ENCODE measurements at regions not wholly inside any gene's neighbourhood (a gene's known extent, or its start where the extent isn't known, plus 50 kb on each side); places are given as distances from the start of the nearest gene placed in this dataset.

DNA sequence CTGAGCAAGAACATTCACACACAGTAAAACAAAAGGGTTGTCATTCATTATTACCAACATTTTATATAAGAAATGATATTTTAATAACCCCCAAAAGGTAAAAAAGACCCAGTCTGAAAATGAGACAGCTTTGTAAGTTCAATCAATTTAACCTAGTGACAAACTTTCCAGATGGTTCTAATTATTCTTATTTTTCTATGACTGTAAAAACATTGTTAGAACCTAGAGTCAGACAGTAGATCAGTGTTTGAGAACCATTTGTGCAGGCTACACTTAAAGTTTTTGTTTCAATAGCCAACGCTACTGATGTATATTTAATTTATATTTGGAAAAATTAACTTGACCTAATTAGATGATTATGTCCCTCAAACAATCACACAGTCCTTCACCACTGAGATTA, 708.4 kb upstream of the CBLB start:
- DNase-seq (ENCODE audit: extremely low read depth, low read depth) = no peak
- H3K4me3 ChIP-seq (replicated peaks; ENCODE audit: low read depth, low read length) = no peak overlapping the region
- TF ChIP-seq, protein P1, sequence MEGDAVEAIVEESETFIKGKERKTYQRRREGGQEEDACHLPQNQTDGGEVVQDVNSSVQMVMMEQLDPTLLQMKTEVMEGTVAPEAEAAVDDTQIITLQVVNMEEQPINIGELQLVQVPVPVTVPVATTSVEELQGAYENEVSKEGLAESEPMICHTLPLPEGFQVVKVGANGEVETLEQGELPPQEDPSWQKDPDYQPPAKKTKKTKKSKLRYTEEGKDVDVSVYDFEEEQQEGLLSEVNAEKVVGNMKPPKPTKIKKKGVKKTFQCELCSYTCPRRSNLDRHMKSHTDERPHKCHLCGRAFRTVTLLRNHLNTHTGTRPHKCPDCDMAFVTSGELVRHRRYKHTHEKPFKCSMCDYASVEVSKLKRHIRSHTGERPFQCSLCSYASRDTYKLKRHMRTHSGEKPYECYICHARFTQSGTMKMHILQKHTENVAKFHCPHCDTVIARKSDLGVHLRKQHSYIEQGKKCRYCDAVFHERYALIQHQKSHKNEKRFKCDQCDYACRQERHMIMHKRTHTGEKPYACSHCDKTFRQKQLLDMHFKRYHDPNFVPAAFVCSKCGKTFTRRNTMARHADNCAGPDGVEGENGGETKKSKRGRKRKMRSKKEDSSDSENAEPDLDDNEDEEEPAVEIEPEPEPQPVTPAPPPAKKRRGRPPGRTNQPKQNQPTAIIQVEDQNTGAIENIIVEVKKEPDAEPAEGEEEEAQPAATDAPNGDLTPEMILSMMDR (IDR thresholded peaks at IDR 0.05; ENCODE audit: low read depth, low read length, missing control alignments) = no peak

DNA sequence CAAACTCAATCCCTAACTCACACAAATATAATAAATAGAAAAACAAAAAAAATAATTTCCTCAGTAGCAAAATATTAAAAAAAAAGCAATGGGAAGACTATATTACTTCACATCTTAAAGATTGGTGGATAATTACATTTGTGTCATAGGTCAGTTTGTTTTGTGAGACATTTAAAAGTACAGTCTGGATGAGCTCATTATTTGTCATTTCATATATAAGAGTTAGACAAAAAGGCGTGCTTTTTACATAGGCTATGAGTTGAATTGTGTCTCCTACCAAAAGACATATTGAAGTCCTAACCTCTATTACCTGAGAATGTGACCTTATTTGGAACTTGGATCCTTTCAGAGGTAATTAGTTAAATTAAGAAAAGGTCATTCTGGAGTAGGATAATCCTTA, 710.1 kb upstream of the CBLB start:
- no peak overlapping the region for H3K4me3 ChIP-seq (replicated peaks; ENCODE audit: low read depth, low read length)
- TF ChIP-seq, protein P1 (IDR thresholded peaks at IDR 0.05; ENCODE audit: low read depth, low read length, missing control alignments) = no peak
- no peak for DNase-seq (ENCODE audit: extremely low read depth, low read depth)

- no peak overlapping the region for H3K4me3 ChIP-seq (replicated peaks; ENCODE audit: low read depth, low read length)
- no peak for DNase-seq (ENCODE audit: extremely low read depth, low read depth)
- TF ChIP-seq, protein P1 (IDR thresholded peaks at IDR 0.05; ENCODE audit: low read depth, low read length, missing control alignments) = no peak
Observed at GRCh38 chr3:106582151-106582550, 713.3 kb upstream of the CBLB start.

GRCh38 chr3:106587551-106587950, 718.7 kb upstream of the CBLB start:
- TF ChIP-seq, protein P1 (IDR thresholded peaks at IDR 0.05; ENCODE audit: low read depth, low read length, missing control alignments) = no peak
- H3K4me3 ChIP-seq (replicated peaks; ENCODE audit: low read depth, low read length) = no peak overlapping the region
- no peak for DNase-seq (ENCODE audit: extremely low read depth, low read depth)

GRCh38 chr3:106588739-106589138, 719.9 kb upstream of the CBLB start:
- H3K4me3 ChIP-seq (replicated peaks; ENCODE audit: low read depth, low read length) = no peak overlapping the region
- TF ChIP-seq, protein P1 (IDR thresholded peaks at IDR 0.05; ENCODE audit: low read depth, low read length, missing control alignments) = no peak
- DNase-seq (ENCODE audit: extremely low read depth, low read depth) = no peak

GRCh38 chr3:106589311-106589942, 720.6 kb upstream of the CBLB start:
- no peak overlapping the region for H3K4me3 ChIP-seq (replicated peaks; ENCODE audit: low read depth, low read length)

More at GRCh38 chr3:106589311-106589942, 720.6 kb upstream of the CBLB start:
- TF ChIP-seq, protein P1 (IDR thresholded peaks at IDR 0.05; ENCODE audit: low read depth, low read length, missing control alignments) = no peak
- DNase-seq (ENCODE audit: extremely low read depth, low read depth) = no peak

All from HFF-Myc (cell line).